ENCODE measurements at regions not wholly inside any gene's neighbourhood (a gene's known extent, or its start where the extent isn't known, plus 50 kb on each side); places are given as distances from the start of the nearest gene placed in this dataset.

- TF ChIP-seq REST (IDR thresholded peaks at IDR 0.05; ENCODE audit: low read depth, low read length) (no peak), SMC3 (IDR thresholded peaks at IDR 0.05; ENCODE audit: low read depth, low read length) (no peak), TCF12 (IDR thresholded peaks at IDR 0.05) (no peak), RFX5 (IDR thresholded peaks at IDR 0.05; ENCODE audit: low read length) (no peak)
- TF ChIP-seq, protein P1, sequence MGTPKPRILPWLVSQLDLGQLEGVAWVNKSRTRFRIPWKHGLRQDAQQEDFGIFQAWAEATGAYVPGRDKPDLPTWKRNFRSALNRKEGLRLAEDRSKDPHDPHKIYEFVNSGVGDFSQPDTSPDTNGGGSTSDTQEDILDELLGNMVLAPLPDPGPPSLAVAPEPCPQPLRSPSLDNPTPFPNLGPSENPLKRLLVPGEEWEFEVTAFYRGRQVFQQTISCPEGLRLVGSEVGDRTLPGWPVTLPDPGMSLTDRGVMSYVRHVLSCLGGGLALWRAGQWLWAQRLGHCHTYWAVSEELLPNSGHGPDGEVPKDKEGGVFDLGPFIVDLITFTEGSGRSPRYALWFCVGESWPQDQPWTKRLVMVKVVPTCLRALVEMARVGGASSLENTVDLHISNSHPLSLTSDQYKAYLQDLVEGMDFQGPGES (IDR thresholded peaks at IDR 0.05; ENCODE audit: low read depth, low read length): no peak
These were observed 184.2 kb upstream of the SLC35G4 start (continued) for GRCh38 chr18:11425211-11425610.

DNA sequence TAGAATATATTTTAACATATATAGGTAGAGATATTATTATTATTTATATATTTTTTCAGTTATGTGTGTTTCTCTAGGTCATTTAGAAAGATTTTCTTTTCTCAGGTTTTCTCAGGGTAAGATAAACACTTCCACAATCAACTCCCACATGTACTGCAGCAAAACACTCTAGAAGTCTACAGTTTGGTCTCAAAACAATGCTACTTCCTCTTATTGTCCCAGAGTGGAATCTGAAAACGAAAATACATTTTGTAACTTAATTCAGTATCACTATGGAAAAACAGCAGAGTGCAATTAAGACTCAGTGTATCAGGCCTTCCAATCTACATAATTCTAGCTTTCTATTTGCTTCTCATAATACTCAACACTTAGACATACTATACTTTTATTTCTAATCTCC, 190.1 kb upstream of the SLC35G4 start:
- no peak overlapping the region for H3K9ac ChIP-seq
- ChIA-PET CTCF (no interaction called here), POLR2A (no interaction called here)
- H3K9me3 ChIP-seq: no peaks in the 10 kb centered on the region
- H3K4me3 ChIP-seq (ENCODE audit: low read depth in 2 of 2, low read length in 1 of 2): no peak overlapping the region
- H3K9me2 ChIP-seq: 0 out of 2 replicates have a peak, but pooled peaks cover 3% of the 10 kb centered on the region
- no peaks in the 10 kb centered on the region for H3K4me1 ChIP-seq (ENCODE audit: control insufficient read depth in 1 of 2, insufficient read depth in 2 of 2, low read depth in 1 of 2, low read length in 1 of 2)
- no peaks in the 10 kb centered on the region; the same call in 1 of the 2 replicates for H3K27me3 ChIP-seq (ENCODE audit: insufficient read depth)
- H3K79me2 ChIP-seq (ENCODE audit: insufficient read depth): no peaks in the 10 kb centered on the region
- 5% methylated on average over 1 of the region's 1 CpG for WGBS (ENCODE audit: low lambda C conversion rate)
- H3K36me3 ChIP-seq (replicated peaks in 1 of 2; ENCODE audit: control insufficient read depth in 1 of 2, insufficient read depth in 2 of 2, low read length in 1 of 2): no peaks in the 10 kb centered on the region
- no peak overlapping the region for H2AFZ ChIP-seq (ENCODE audit: low read depth)
- H4K20me1 ChIP-seq (ENCODE audit: insufficient read depth): no peaks in the 10 kb centered on the region
- TF ChIP-seq TAF1 (IDR thresholded peaks at IDR 0.05; ENCODE audit: borderline replicate concordance, low read depth, low read length): no peak
- no peak for TF ChIP-seq NRF1 (IDR thresholded peaks at IDR 0.05; ENCODE audit: low read depth, low read length)
- TF ChIP-seq RXRA (IDR thresholded peaks at IDR 0.05; ENCODE audit: borderline replicate concordance, low read depth): no peak
- no peak overlapping the region for H3K4me2 ChIP-seq
- no peaks in the 10 kb centered on the region for H3F3A ChIP-seq (replicated peaks; ENCODE audit: insufficient read depth)
- H3K27ac ChIP-seq (ENCODE audit: low read depth in 2 of 2, low read length in 1 of 2): no peak overlapping the region
- no peak for DNase-seq

DNA sequence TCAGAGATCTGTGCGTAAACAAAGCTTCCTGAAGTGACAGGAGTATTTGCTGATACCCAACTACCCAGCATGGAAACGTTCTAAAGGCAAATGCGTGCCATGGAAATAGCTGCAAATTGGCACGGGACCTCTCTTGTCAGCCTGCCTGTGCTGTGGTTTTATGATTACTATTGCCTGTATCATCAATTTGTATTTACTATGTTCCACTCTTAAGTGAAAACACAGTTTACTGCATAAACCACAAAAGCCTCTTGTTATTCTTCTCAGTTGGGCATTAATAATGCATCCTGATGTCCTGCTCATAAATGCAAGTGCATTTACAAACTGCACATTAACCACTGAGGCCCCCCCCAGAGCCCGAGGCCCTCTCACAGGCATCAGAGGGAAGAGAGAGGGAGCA, 196.6 kb upstream of the SLC35G4 start:
- Histone ChIP-seq H4K20me1 (ENCODE audit: insufficient read depth) (no peaks in the 10 kb centered on the region), H3K9ac (no peak overlapping the region), H3K4me3 (ENCODE audit: low read depth in 2 of 2, low read length in 1 of 2) (no peak overlapping the region), H3K4me2 (no peak overlapping the region), H3K9me3 (no peaks in the 10 kb centered on the region), H3K27ac (ENCODE audit: low read depth in 2 of 2, low read length in 1 of 2) (no peak overlapping the region), H3K9me2 (no peaks in the 10 kb centered on the region), H3F3A (replicated peaks; ENCODE audit: insufficient read depth) (peaks cover 3% of the 10 kb centered on the region), H3K27me3 (ENCODE audit: insufficient read depth) (peaks cover 6% of the 10 kb centered on the region; the same call in 1 of the 2 replicates), H3K79me2 (ENCODE audit: insufficient read depth) (no peaks in the 10 kb centered on the region), H3K36me3 (replicated peaks in 1 of 2; ENCODE audit: control insufficient read depth in 1 of 2, insufficient read depth in 2 of 2, low read length in 1 of 2) (no peaks in the 10 kb centered on the region), H2AFZ (ENCODE audit: low read depth) (no peak overlapping the region), H3K4me1 (ENCODE audit: control insufficient read depth in 1 of 2, insufficient read depth in 2 of 2, low read depth in 1 of 2, low read length in 1 of 2) (no peaks in the 10 kb centered on the region; a peak in 1 of 4 replicates)
- CTCF ChIA-PET: no interaction called here
- POLR2A ChIA-PET: no interaction called here
- no peak for TF ChIP-seq GABPA (IDR thresholded peaks at IDR 0.05; ENCODE audit: low read depth)
- TF ChIP-seq EP300 (IDR thresholded peaks at IDR 0.05; ENCODE audit: borderline replicate concordance in 1 of 2, low read depth in 1 of 2, low read length in 1 of 2): no peak
- TF ChIP-seq, protein P2, sequence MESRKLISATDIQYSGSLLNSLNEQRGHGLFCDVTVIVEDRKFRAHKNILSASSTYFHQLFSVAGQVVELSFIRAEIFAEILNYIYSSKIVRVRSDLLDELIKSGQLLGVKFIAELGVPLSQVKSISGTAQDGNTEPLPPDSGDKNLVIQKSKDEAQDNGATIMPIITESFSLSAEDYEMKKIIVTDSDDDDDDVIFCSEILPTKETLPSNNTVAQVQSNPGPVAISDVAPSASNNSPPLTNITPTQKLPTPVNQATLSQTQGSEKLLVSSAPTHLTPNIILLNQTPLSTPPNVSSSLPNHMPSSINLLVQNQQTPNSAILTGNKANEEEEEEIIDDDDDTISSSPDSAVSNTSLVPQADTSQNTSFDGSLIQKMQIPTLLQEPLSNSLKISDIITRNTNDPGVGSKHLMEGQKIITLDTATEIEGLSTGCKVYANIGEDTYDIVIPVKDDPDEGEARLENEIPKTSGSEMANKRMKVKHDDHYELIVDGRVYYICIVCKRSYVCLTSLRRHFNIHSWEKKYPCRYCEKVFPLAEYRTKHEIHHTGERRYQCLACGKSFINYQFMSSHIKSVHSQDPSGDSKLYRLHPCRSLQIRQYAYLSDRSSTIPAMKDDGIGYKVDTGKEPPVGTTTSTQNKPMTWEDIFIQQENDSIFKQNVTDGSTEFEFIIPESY (IDR thresholded peaks at IDR 0.05; ENCODE audit: borderline replicate concordance, low read depth): no peak
- TF ChIP-seq MEF2A (IDR thresholded peaks at IDR 0.05; ENCODE audit: borderline replicate concordance, low read depth): no peak
- no peak for TF ChIP-seq MXI1 (IDR thresholded peaks at IDR 0.05; ENCODE audit: low read depth, low read length)
- no peak for TF ChIP-seq SMC3 (IDR thresholded peaks at IDR 0.05; ENCODE audit: low read depth, low read length)
- TF ChIP-seq NRF1 (IDR thresholded peaks at IDR 0.05; ENCODE audit: low read depth, low read length): no peak
- WGBS (ENCODE audit: low lambda C conversion rate): 14% methylated on average over 5 of the region's 5 CpGs
- no peak for DNase-seq
